Uterus (tissue), 3 donors: ENCODE measurements at regions not wholly inside any gene's neighbourhood (a gene's known extent, or its start where the extent isn't known, plus 50 kb on each side); places are given as distances from the start of the nearest gene placed in this dataset.

Experiments
- DNase-seq, 2 donors: peaks; one replicate each; pipeline ENCODE4 v3.0.0-alpha.2; 2019 to 2020
- H3K27ac ChIP-seq, 2 donors: fragments of 200-600 bp; sonication (generic); 1 replicate in 1 of 2; 2 replicates in 1 of 2; pipeline ENCODE4 v1.5.1; 2016 to 2018
- H3K27me3 ChIP-seq, 2 donors: fragments of 200-600 bp; sonication (generic); one replicate each; pipeline ENCODE4 v1.5.1; 2018 to 2019; ENCODE audit warnings: control low read depth in 1 of 2
- H3K36me3 ChIP-seq, 2 donors: fragments of 200-600 bp; sonication (generic); one replicate each; pipeline ENCODE4 v1.5.1; 2019; ENCODE audit warnings: control low read depth in 1 of 2
- H3K4me1 ChIP-seq, 2 donors: fragments of 200-600 bp; sonication (generic); one replicate each; pipeline ENCODE4 v1.5.1; 2018 to 2019; ENCODE audit warnings: control low read depth in 1 of 2
- H3K4me3 ChIP-seq, 2 donors: fragments of 200-600 bp; sonication (generic); 1 replicate in 1 of 2; 2 replicates in 1 of 2; pipeline ENCODE4 v1.5.1; 2018 to 2019; ENCODE audit warnings: mild to moderate bottlenecking in 1 of 2
- H3K9me3 ChIP-seq, 2 donors: fragments of 200-600 bp; sonication (generic); one replicate each; pipeline ENCODE4 v1.5.1; 2019; ENCODE audit warnings: control low read depth in 1 of 2
- POLR2A ChIP-seq, 2 donors: fragments of 450-650 bp; IDR thresholded peaks; one replicate each; pipeline ENCODE4 v1.6.1; 2016; ENCODE audit warnings: antibody characterized with exemption in 2 of 2, mild to moderate bottlenecking in 1 of 2, moderate library complexity in 1 of 2
- intact Hi-C: fragments of 100-400 bp; cut with DNase I; formaldehyde crosslinking; loops from one replicate; pipeline ENCODE4 v1.15.1; 2023; ENCODE audit warnings: low total_unique reads
- TF ChIP-seq, protein P1 (sequence below), 4 experiments: fragments of 200-600 bp in 2 of 4; fragments of 450-650 bp in 2 of 4; sonication (generic) in 2 of 4; IDR thresholded peaks; one replicate each; pipeline ENCODE4 v1.5.1; 2016 to 2019; ENCODE audit warnings: antibody characterized with exemption in 4 of 4, mild to moderate bottlenecking in 2 of 4, moderate library complexity in 1 of 4
- donor health status: DM: yes; HTN: yes; CAD: no.

DNA sequence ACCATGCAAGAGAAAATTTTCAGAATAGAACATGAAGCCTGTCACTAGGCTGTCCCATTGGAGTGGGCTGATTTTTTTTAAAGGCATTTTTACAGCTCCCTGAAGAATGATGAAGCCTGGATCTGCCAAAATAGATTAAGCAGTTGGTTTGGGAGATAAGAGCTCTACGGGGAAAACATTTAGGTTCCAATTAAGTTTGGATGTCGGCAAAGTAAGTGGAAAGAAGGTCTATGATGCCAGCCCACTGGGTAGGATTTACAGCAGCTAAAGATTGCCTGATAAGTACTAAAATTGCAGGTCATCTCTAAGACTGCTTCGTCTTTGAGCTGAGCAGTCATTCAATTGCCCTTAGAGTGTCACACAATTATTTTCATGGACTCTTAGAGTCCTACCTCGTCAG, 939.2 kb upstream of the CELF2 start:
- Histone ChIP-seq H3K4me1 (no peaks in the 10 kb centered on the region), H3K36me3 (no peaks in the 10 kb centered on the region), H3K4me3 (no peak overlapping the region), H3K27ac (no peak overlapping the region), H3K27me3 (no peaks in the 10 kb centered on the region), H3K9me3 (no peaks in the 10 kb centered on the region)
- DNase-seq: no peak
- TF ChIP-seq POLR2A (IDR thresholded peaks at IDR 0.05): no peak
- TF ChIP-seq, protein P1, sequence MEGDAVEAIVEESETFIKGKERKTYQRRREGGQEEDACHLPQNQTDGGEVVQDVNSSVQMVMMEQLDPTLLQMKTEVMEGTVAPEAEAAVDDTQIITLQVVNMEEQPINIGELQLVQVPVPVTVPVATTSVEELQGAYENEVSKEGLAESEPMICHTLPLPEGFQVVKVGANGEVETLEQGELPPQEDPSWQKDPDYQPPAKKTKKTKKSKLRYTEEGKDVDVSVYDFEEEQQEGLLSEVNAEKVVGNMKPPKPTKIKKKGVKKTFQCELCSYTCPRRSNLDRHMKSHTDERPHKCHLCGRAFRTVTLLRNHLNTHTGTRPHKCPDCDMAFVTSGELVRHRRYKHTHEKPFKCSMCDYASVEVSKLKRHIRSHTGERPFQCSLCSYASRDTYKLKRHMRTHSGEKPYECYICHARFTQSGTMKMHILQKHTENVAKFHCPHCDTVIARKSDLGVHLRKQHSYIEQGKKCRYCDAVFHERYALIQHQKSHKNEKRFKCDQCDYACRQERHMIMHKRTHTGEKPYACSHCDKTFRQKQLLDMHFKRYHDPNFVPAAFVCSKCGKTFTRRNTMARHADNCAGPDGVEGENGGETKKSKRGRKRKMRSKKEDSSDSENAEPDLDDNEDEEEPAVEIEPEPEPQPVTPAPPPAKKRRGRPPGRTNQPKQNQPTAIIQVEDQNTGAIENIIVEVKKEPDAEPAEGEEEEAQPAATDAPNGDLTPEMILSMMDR (IDR thresholded peaks at IDR 0.05): no peak
- intact Hi-C loops: no loop called here

DNA sequence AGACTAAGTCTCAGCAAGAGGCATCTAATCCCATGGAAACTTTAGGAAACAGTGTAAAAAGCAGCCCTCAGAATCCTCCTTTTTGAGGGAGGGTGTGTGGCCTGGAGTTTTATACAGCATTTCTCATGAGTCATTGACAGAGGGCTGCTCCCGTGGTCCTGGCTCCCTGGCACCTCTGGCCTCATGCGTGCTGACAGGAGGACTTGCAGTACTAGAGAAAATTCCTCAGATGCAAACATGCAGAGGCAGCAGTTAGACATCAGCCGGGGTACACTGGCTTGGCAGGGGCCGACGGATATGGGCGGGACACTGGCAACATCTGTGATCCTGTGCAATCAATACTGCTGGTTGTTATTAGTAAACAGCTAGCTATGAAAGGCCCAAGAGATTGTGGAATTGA, 925.1 kb upstream of the CELF2 start:
- Histone ChIP-seq H3K4me1 (no peaks in the 10 kb centered on the region), H3K4me3 (no peak overlapping the region), H3K27ac (no peak overlapping the region), H3K9me3 (no peaks in the 10 kb centered on the region), H3K27me3 (no peaks in the 10 kb centered on the region), H3K36me3 (no peaks in the 10 kb centered on the region)
- DNase-seq: no peak
- TF ChIP-seq, protein P1 (IDR thresholded peaks at IDR 0.05): no peak
- TF ChIP-seq POLR2A (IDR thresholded peaks at IDR 0.05): no peak
- intact Hi-C loops: no loop called here

DNA sequence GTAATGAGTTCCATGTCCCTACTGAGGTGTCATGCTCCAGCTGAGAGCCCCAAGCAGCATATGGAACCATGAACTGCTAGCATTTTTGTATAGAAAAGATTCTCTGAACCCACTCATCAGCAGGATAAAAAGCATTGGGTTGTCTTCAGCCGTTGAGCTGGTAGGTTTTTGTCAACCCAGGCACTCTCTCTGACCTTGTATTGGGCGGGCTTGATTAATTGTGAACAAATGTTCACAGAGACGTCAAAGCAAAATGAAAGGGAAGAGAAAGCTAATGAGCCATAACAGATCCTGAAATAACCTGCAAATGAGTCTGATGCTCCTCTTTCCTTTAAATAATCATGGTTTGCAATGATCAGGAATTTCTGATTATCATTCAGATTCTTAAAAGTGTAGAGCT, 924.7 kb upstream of the CELF2 start:
- Histone ChIP-seq H3K9me3 (no peaks in the 10 kb centered on the region), H3K27ac (no peak overlapping the region), H3K36me3 (no peaks in the 10 kb centered on the region), H3K4me1 (no peaks in the 10 kb centered on the region), H3K4me3 (no peak overlapping the region), H3K27me3 (no peaks in the 10 kb centered on the region)
- DNase-seq: no peak
- intact Hi-C loops: no loop called here
- TF ChIP-seq POLR2A (IDR thresholded peaks at IDR 0.05): no peak

DNA sequence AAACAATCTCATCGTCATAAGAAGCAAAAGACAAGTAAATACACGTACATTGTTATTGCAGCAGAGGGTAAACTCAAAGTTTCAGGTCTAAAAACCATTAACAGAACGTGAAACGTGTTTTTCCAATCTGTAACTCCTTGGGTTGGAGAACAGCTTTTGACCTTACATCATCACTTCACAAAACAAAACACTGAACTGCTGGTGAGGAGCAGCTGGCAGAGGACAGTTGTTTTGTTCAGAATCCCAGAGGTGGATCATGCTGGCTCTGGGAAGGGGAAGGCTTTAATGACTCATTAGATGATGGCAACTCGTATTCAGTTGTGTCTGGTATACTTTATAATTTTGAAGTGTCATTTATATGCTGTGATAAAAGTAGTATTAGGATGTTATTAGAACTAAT, 923.0 kb upstream of the CELF2 start:
- intact Hi-C loops: no loop called here
- no peak for TF ChIP-seq POLR2A (IDR thresholded peaks at IDR 0.05)
- TF ChIP-seq, protein P1 (IDR thresholded peaks at IDR 0.05): no peak
- H3K27me3 ChIP-seq: no peaks in the 10 kb centered on the region
- no peak overlapping the region for H3K4me3 ChIP-seq
- no peaks in the 10 kb centered on the region for H3K9me3 ChIP-seq
- no peak for DNase-seq
- no peak overlapping the region for H3K27ac ChIP-seq
- H3K4me1 ChIP-seq: no peaks in the 10 kb centered on the region
- H3K36me3 ChIP-seq: no peaks in the 10 kb centered on the region

DNA sequence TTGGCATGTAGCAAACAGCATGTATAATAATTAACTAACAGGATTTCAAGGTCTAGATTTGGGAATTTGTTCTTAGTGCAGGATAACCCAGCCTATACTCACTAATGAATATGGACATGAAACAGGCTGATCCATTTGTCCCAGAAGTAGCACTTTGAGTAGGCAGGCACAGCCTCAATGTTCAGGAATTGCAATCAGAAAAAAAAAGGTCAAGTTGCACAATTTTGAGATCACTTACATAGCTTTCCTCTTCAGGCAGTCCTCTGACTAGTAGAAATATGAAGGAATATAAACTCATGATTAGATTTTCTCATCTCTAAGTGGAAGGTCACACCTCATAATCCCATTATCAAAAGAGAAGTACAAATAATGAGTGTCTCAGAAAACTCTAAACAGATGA, 921.4 kb upstream of the CELF2 start:
- H3K27me3 ChIP-seq: no peaks in the 10 kb centered on the region
- intact Hi-C loops: no loop called here
- no peaks in the 10 kb centered on the region for H3K4me1 ChIP-seq
- TF ChIP-seq, protein P1 (IDR thresholded peaks at IDR 0.05): no peak
- TF ChIP-seq POLR2A (IDR thresholded peaks at IDR 0.05): no peak
- no peak for DNase-seq
- no peaks in the 10 kb centered on the region for H3K36me3 ChIP-seq
- no peaks in the 10 kb centered on the region for H3K9me3 ChIP-seq
- H3K27ac ChIP-seq: no peak overlapping the region
- H3K4me3 ChIP-seq: no peak overlapping the region

DNA sequence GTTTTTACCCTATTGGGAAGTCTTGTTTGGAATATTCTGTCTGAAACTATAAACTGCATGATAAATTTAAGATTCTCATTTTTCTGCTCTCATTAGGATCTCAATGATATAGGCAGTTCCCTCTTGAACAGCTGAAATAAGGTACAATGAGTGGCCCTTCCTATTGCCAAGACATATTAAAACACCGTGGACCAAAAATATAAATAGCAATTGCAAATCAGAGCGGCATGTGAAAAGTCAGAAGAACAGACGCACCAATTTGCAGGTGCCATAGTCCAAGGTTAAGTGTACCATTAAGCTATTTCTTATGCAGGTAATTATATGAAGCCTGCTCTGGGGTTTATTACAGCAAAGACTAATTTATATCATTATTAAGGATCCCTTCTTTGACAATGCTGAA, 920.8 kb upstream of the CELF2 start:
- Histone ChIP-seq H3K36me3 (no peaks in the 10 kb centered on the region), H3K4me3 (no peak overlapping the region), H3K27me3 (no peaks in the 10 kb centered on the region), H3K9me3 (no peaks in the 10 kb centered on the region), H3K27ac (no peak overlapping the region), H3K4me1 (no peaks in the 10 kb centered on the region)
- TF ChIP-seq, protein P1 (IDR thresholded peaks at IDR 0.05): no peak
- no peak for TF ChIP-seq POLR2A (IDR thresholded peaks at IDR 0.05)
- no peak for DNase-seq
- intact Hi-C loops: no loop called here
